HepG2 (cell line): ENCODE measurements at regions not wholly inside any gene's neighbourhood (a gene's known extent, or its start where the extent isn't known, plus 50 kb on each side); places are given as distances from the start of the nearest gene placed in this dataset.

Experiments used
- CEBPG ChIP-seq: IDR thresholded peaks from 2 replicates; pipeline ENCODE4 v1.6.1; 2016
- DPF2 ChIP-seq: sonication (generic); formaldehyde crosslinking; IDR thresholded peaks from 2 replicates; pipeline ENCODE4 v1.4.0; 2020; ENCODE audit warnings: mild to moderate bottlenecking, low read depth, missing genetic modification reagents, borderline replicate concordance
- ELF1 ChIP-seq: sonication (generic); formaldehyde crosslinking; IDR thresholded peaks from 2 replicates; pipeline ENCODE4 v1.4.0; 2020; ENCODE audit warnings: missing genetic modification reagents
- HDAC2 ChIP-seq: sonication (generic); formaldehyde crosslinking; IDR thresholded peaks from 2 replicates; pipeline ENCODE4 v1.4.0; 2020; ENCODE audit warnings: missing genetic modification reagents
- MEIS1 ChIP-seq: sonication (generic); formaldehyde crosslinking; IDR thresholded peaks from 2 replicates; pipeline ENCODE4 v1.9.0; 2021; ENCODE audit warnings: mild to moderate bottlenecking, missing genetic modification reagents, moderate library complexity, borderline replicate concordance
- MIER3 ChIP-seq: IDR thresholded peaks from 2 replicates; pipeline ENCODE4 v1.6.1; 2016; ENCODE audit warnings: missing compliant biosample characterization, borderline replicate concordance
- RAD51 ChIP-seq: fragments of 450-650 bp; IDR thresholded peaks from 2 replicates; pipeline ENCODE4 v1.6.1; 2016; ENCODE audit warnings: borderline replicate concordance
- RARG ChIP-seq: sonication (generic); formaldehyde crosslinking; IDR thresholded peaks from 2 replicates; pipeline ENCODE4 v1.4.0; 2020; ENCODE audit warnings: low read depth, mild to moderate bottlenecking, missing genetic modification reagents
- RBM22 ChIP-seq: fragments of 200-400 bp; formaldehyde crosslinking; optimal IDR thresholded peaks from 2 replicates; pipeline ENCODE3; 2017; ENCODE audit warnings: mild to moderate bottlenecking, low read length, moderate library complexity
- SMARCC2 ChIP-seq: fragments of 450-650 bp; IDR thresholded peaks from 2 replicates; pipeline ENCODE4 v1.6.1; 2017; ENCODE audit warnings: antibody characterized with exemption, mild to moderate bottlenecking
- SP5 ChIP-seq: IDR thresholded peaks from 2 replicates; pipeline ENCODE4 v1.6.1; 2016; ENCODE audit warnings: low read depth, borderline replicate concordance
- ZNF326 ChIP-seq: sonication (generic); formaldehyde crosslinking; IDR thresholded peaks from 2 replicates; pipeline ENCODE4 v1.4.0; 2020; ENCODE audit warnings: missing genetic modification reagents, borderline replicate concordance
- ZNF629 ChIP-seq: sonication (generic); formaldehyde crosslinking; conservative IDR thresholded peaks from 2 replicates; pipeline ENCODE4 v1.5.0; 2020; ENCODE audit warnings: missing genetic modification reagents
- TF ChIP-seq, protein P1 (sequence below): sonication (generic); formaldehyde crosslinking; IDR thresholded peaks from 2 replicates; pipeline ENCODE4 v1.4.0; 2020; ENCODE audit warnings: mild to moderate bottlenecking, missing genetic modification reagents
- TF ChIP-seq, protein P2 (sequence below): sonication (generic); formaldehyde crosslinking; IDR thresholded peaks from 2 replicates; pipeline ENCODE4 v1.4.0; 2020; ENCODE audit warnings: mild to moderate bottlenecking, missing genetic modification reagents, borderline replicate concordance
- TF ChIP-seq, protein P3 (sequence below): sonication (generic); formaldehyde crosslinking; IDR thresholded peaks from 2 replicates; pipeline ENCODE4 v1.8.1; 2023; ENCODE audit warnings: mild to moderate bottlenecking, moderate library complexity, missing genetic modification reagents
- TF ChIP-seq, protein P4 (sequence below): sonication (generic); formaldehyde crosslinking; IDR thresholded peaks from 2 replicates; pipeline ENCODE4 v1.8.1; 2023; ENCODE audit warnings: mild to moderate bottlenecking, missing genetic modification reagents
- TF ChIP-seq, protein P5 (sequence below): IDR thresholded peaks from 2 replicates; pipeline ENCODE4 v1.6.1; 2016; ENCODE audit warnings: missing compliant biosample characterization, missing genetic modification reagents, borderline replicate concordance

DNA sequence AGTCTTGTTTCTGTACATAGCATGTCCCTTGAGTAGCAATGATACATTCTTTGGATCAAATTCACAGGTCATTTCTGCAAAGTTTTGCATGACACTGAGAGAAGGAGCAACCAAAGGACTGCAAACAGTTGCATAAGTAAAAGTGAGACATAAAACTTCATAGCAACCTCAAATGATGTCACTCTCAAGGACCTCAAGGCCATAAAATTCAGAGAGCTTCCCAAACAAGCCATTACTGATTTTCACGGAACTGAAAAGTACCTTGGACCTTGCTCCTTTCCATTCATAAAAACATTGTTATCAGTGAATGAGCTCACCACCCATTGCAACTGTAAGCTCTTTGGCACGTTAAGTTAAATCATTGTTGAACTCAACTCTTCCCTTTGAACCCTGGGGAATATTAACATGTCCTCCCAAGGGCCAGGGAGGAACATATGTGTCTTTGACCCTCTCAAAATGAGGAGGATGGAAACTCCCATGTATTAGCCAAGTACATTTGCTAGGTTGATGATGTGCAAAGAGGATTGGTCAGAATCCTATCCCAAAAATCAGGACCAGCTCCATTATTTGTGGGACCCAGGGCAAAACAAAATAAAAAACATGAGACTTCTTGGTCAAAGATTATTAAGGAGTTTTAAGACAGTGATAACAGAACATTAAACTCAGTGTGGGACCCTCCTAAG, 275.0 kb upstream of the DYNLRB2 start (continued):
- TF ChIP-seq, protein P1, sequence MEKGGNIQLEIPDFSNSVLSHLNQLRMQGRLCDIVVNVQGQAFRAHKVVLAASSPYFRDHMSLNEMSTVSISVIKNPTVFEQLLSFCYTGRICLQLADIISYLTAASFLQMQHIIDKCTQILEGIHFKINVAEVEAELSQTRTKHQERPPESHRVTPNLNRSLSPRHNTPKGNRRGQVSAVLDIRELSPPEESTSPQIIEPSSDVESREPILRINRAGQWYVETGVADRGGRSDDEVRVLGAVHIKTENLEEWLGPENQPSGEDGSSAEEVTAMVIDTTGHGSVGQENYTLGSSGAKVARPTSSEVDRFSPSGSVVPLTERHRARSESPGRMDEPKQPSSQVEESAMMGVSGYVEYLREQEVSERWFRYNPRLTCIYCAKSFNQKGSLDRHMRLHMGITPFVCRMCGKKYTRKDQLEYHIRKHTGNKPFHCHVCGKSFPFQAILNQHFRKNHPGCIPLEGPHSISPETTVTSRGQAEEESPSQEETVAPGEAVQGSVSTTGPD (CRISPR knock-in tag), result no peak
- TF ChIP-seq ZNF629 (CRISPR knock-in tag) (peak; percentile 66), ELF1 (peak; percentile 64), RARG (CRISPR knock-in tag) (no peak), SMARCC2 (peak; percentile 76; the same call in 1 of the 2 replicates), MEIS1 (peak; percentile 22; the same call in 1 of the 2 replicates), CEBPG (CRISPR knock-in tag) (peak; percentile 85), ZNF326 (CRISPR knock-in tag) (no peak), MIER3 (CRISPR knock-in tag) (peak; percentile 97), HDAC2 (CRISPR knock-in tag) (peak; percentile 98), RBM22 (no peak), RAD51 (no peak), SP5 (CRISPR knock-in tag) (peak; percentile 66; the same call in 1 of the 2 replicates), DPF2 (peak; percentile 92)
- TF ChIP-seq, protein P2, sequence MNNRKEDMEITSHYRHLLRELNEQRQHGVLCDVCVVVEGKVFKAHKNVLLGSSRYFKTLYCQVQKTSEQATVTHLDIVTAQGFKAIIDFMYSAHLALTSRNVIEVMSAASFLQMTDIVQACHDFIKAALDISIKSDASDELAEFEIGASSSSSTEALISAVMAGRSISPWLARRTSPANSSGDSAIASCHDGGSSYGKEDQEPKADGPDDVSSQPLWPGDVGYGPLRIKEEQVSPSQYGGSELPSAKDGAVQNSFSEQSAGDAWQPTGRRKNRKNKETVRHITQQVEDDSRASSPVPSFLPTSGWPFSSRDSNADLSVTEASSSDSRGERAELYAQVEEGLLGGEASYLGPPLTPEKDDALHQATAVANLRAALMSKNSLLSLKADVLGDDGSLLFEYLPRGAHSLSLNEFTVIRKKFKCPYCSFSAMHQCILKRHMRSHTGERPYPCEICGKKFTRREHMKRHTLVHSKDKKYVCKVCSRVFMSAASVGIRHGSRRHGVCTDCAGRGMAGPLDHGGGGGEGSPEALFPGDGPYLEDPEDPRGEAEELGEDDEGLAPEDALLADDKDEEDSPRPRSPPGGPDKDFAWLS, result no peak
- TF ChIP-seq, protein P3, sequence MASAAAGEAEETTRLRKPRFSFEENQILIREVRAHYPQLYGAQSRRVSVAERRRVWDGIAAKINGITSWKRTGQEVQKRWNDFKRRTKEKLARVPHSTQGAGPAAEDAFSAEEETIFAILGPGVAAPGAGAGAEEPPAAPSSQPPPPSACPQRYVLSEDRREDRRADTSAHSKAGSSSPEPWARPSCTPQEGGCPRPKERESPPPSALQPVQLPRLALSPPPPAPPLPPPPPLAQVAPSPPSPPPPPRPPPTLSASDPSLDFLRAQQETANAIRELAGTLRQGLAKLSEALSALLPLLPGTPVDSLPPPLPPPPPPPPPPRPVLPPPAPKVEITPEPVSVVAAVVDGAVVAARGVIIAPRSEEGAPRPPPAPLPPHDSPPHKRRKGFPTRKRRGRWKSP (CRISPR knock-in tag), result peak; percentile 80; the same call in 1 of the 2 replicates
- TF ChIP-seq, protein P4, sequence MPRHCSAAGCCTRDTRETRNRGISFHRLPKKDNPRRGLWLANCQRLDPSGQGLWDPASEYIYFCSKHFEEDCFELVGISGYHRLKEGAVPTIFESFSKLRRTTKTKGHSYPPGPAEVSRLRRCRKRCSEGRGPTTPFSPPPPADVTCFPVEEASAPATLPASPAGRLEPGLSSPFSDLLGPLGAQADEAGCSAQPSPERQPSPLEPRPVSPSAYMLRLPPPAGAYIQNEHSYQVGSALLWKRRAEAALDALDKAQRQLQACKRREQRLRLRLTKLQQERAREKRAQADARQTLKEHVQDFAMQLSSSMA (CRISPR knock-in tag), result no peak
- TF ChIP-seq, protein P5, sequence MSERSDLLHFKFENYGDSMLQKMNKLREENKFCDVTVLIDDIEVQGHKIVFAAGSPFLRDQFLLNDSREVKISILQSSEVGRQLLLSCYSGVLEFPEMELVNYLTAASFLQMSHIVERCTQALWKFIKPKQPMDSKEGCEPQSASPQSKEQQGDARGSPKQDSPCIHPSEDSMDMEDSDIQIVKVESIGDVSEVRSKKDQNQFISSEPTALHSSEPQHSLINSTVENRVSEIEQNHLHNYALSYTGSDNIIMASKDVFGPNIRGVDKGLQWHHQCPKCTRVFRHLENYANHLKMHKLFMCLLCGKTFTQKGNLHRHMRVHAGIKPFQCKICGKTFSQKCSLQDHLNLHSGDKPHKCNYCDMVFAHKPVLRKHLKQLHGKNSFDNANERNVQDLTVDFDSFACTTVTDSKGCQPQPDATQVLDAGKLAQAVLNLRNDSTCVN (CRISPR knock-in tag), result no peak
